ENCODE measurements at regions not wholly inside any gene's neighbourhood (a gene's known extent, or its start where the extent isn't known, plus 50 kb on each side); places are given as distances from the start of the nearest gene placed in this dataset.
"Not testable (repeated sequence)": the region's sequence is repeated elsewhere in the genome, so short reads cannot be mapped to it uniquely, and the experiment has no call there.

DNA sequence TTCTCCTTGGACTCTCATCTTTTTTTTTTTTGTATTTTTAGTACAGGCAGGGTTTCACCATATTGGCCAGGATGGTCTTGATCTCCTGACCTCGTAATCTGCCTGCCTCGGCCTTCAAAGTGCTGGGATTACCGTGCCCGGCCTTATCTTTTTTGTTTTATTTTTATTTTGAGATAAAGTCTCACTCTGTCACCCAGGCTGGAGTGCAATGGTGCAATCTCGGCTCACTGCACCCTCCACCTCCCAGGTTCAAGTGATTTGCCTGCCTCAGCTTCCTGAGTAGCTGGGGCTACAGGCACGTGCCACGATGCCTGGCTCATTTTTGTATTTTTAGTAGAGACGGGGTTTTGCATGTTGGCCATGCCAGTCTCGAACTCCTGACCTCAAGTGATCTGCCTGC, 86.0 kb downstream of the EBLN2 start:
- POLR2A ChIA-PET (ENCODE audit: partially characterized antibody); FAIRE-seq: not testable (repeated sequence)

More for the DNA sequence above, 86.0 kb downstream of the EBLN2 start:
- not testable (repeated sequence) for H3K23ac ChIP-seq (ENCODE audit: insufficient read length); H3K27ac ChIP-seq (ENCODE audit: low read depth, low read length); H3K9me3 ChIP-seq (ENCODE audit: insufficient read depth in 2 of 2, low read depth in 1 of 2, low read length in 1 of 2); H2AK5ac ChIP-seq (ENCODE audit: low read depth, low read length); H3K36me3 ChIP-seq (ENCODE audit: control insufficient read depth in 2 of 4, insufficient read depth in 4 of 4, low read length in 3 of 4); H4K91ac ChIP-seq (replicated peaks; ENCODE audit: insufficient read length, low read length); H2BK20ac ChIP-seq (ENCODE audit: low read length); H3K18ac ChIP-seq (ENCODE audit: extremely low read depth, low read length); H3K56ac ChIP-seq (replicated peaks; ENCODE audit: insufficient read length, low read depth, low read length); H3K4ac ChIP-seq (replicated peaks; ENCODE audit: insufficient read length, low read depth, low read length); H3K79me1 ChIP-seq (ENCODE audit: low read depth, low read length); H3K4me1 ChIP-seq (replicated peaks in 1 of 4; ENCODE audit: control insufficient read depth in 3 of 4, insufficient read depth in 4 of 4, low read length in 3 of 4); H3K79me2 ChIP-seq (ENCODE audit: control insufficient read depth in 1 of 2, insufficient read depth in 2 of 2, low read length in 2 of 2); H4K8ac ChIP-seq (ENCODE audit: extremely low read depth, insufficient read depth, low read length); H3K23me2 ChIP-seq (ENCODE audit: low read depth, low read length); H2BK15ac ChIP-seq (ENCODE audit: low read length); DNase-seq (ENCODE audit: low read depth in 1 of 2, low spot score in 2 of 2); H2BK12ac ChIP-seq (ENCODE audit: low read depth, low read length); H3K27me3 ChIP-seq (replicated peaks in 1 of 4; ENCODE audit: control insufficient read depth in 3 of 4, extremely low read depth in 1 of 4, insufficient read depth in 3 of 4, low read length in 3 of 4); H3K4me3 ChIP-seq (ENCODE audit: extremely low read depth in 1 of 4, insufficient read depth in 2 of 4, low read depth in 3 of 4, low read length in 4 of 4); H3K14ac ChIP-seq (ENCODE audit: insufficient read length); H2AFZ ChIP-seq (ENCODE audit: low read length); H2BK5ac ChIP-seq (ENCODE audit: low read depth, low read length); H3K4me2 ChIP-seq (ENCODE audit: insufficient read depth in 1 of 2, low read depth in 2 of 2, low read length in 2 of 2); H2BK120ac ChIP-seq (replicated peaks; ENCODE audit: low read depth, low read length); H4K5ac ChIP-seq (ENCODE audit: insufficient read length, low read depth, low read length); H4K20me1 ChIP-seq (replicated peaks in 1 of 2; ENCODE audit: control insufficient read depth in 1 of 2, insufficient read depth in 2 of 2, low read length in 2 of 2); H3K9ac ChIP-seq (replicated peaks in 1 of 4; ENCODE audit: extremely low read depth in 1 of 4, low read depth in 3 of 4, low read length in 3 of 4)
- WGBS, 2 experiments (ENCODE audit: extremely low coverage in 1 of 2, insufficient coverage in 1 of 2, insufficient read length in 1 of 2, insufficient replicate concordance in 2 of 2, low coverage in 1 of 2, low lambda C conversion rate in 2 of 2, missing lambda C conversion rate in 1 of 2) = 90% methylated on average over 9 of the region's 9 CpGs; no CpG with 5 or more reads in 1 of the 2 experiments
- CTCF ChIA-PET (ENCODE audit: partially characterized antibody) = interaction anchor here (0.6 to 1.4 kb wide), 2 partner anchors 44 to 587 kb away, joined by 3 to 4 read pairs; no protein-coding TSS in a partner anchor
